Central memory CD8-positive, alpha-beta T cell (primary cell): ENCODE measurements at regions not wholly inside any gene's neighbourhood (a gene's known extent, or its start where the extent isn't known, plus 50 kb on each side); places are given as distances from the start of the nearest gene placed in this dataset.

Experiments used
- ATAC-seq: fragments of 150-1000 bp; cut with Tn5 transposase; replicated peaks from 2 replicates; pipeline ENCODE4 v1.10.0; 2022; ENCODE audit warnings: mild to moderate bottlenecking, moderate FRiP score, moderate number of reproducible peaks; ENCODE audit not compliant: poor library complexity, severe bottlenecking; ENCODE audit errors: extremely low read depth
- DNase-seq, 2 donors: peaks; one replicate each; pipeline ENCODE4 v3.0.0; 2021; ENCODE audit warnings: low spot score in 2 of 2
- H3K27ac Mint-ChIP-seq: one replicate; pipeline ENCODE4 v1.8.0; 2022; ENCODE audit warnings: low read depth, mild to moderate bottlenecking, moderate library complexity, mixed read lengths
- H3K27me3 Mint-ChIP-seq: one replicate; pipeline ENCODE4 v1.8.0; 2022; ENCODE audit warnings: mixed read lengths
- H3K36me3 Mint-ChIP-seq: one replicate; pipeline ENCODE4 v1.8.0; 2022; ENCODE audit warnings: mild to moderate bottlenecking, moderate library complexity, mixed read lengths; ENCODE audit not compliant: insufficient read depth
- H3K4me1 Mint-ChIP-seq: one replicate; pipeline ENCODE4 v1.8.0; 2022; ENCODE audit warnings: mixed read lengths
- H3K4me3 Mint-ChIP-seq: one replicate; pipeline ENCODE4 v1.8.0; 2022; ENCODE audit warnings: mild to moderate bottlenecking, moderate library complexity, mixed read lengths
- H3K9me3 Mint-ChIP-seq: one replicate; pipeline ENCODE4 v1.8.0; 2022; ENCODE audit warnings: mixed read lengths

DNA sequence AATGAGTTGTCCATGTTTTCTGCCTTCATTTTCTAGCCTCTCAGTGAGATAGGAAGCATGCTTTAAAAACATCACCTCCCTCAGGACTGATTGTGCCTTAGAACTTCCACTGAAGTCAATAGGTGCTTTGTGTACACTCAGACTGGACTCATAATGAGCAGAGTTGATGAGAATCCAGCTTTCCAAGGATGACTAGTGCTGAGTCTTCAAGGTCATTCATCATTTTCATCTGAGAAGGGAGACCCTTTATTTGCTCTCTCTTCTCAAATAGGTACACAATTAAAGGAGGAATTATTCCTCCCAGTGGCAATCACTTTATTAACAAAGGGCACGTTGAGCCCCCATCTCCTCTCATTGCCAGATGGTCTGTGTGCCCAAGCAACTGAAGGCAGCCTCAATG is 210.9 kb upstream of the PRKD1 start:
- DNase-seq (no peak), ATAC-seq (no peak)
- Mint-ChIP-seq H3K27me3 (no peaks in the 10 kb centered on the region), H3K36me3 (no peaks in the 10 kb centered on the region), H3K4me3 (no peak overlapping the region), H3K9me3 (no peaks in the 10 kb centered on the region), H3K27ac (no peak overlapping the region), H3K4me1 (no peaks in the 10 kb centered on the region)

DNA sequence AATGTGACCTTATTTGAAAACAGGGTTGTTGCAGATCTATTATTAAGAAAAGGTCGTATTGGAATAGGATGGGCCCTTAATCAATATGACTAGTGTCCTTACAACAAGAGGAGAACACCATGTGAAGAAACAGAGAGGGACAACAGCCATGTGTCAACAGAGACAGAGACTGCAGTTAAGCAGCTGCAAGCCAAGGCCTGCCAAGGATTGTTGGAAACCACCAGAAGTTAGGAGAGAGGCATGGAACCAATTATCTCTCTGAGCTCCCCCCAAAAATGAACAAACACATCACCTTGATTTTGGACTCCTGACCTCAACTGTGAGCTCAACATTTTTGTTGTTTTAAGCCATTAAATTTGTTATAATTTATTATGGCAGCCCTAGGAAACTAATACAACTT is 214.6 kb upstream of the PRKD1 start:
- H3K27ac Mint-ChIP-seq: no peak overlapping the region
- H3K36me3 Mint-ChIP-seq: no peaks in the 10 kb centered on the region
- no peak for DNase-seq
- H3K4me1 Mint-ChIP-seq: no peaks in the 10 kb centered on the region
- ATAC-seq: no peak
- H3K27me3 Mint-ChIP-seq: no peaks in the 10 kb centered on the region
- peaks cover 22% of the 10 kb centered on the region for H3K9me3 Mint-ChIP-seq
- no peak overlapping the region for H3K4me3 Mint-ChIP-seq

DNA sequence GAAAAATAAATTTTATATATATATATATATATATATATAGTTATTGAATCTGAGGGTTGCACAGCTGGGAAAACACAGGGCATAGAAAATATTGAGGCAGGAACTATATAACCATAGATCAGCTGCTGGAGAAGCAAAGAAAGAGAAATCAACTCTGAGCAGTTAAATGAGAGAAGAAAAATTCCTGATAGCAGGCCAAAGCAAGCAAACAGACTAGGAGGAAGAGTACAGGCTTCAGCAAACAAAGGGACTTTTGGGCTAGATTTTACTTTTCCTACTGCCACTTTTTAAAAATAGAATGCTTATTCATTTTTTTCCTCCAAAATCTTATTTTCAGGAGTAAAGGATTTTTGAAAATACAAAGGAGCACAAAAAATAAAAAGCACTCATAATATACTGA is 216.0 kb upstream of the PRKD1 start:
- no peaks in the 10 kb centered on the region for H3K4me1 Mint-ChIP-seq
- H3K27ac Mint-ChIP-seq: no peak overlapping the region
- no peaks in the 10 kb centered on the region for H3K27me3 Mint-ChIP-seq
- ATAC-seq (no peak), DNase-seq (no peak)
- H3K9me3 Mint-ChIP-seq: peaks cover 30% of the 10 kb centered on the region
- no peaks in the 10 kb centered on the region for H3K36me3 Mint-ChIP-seq
- H3K4me3 Mint-ChIP-seq: no peak overlapping the region

DNA sequence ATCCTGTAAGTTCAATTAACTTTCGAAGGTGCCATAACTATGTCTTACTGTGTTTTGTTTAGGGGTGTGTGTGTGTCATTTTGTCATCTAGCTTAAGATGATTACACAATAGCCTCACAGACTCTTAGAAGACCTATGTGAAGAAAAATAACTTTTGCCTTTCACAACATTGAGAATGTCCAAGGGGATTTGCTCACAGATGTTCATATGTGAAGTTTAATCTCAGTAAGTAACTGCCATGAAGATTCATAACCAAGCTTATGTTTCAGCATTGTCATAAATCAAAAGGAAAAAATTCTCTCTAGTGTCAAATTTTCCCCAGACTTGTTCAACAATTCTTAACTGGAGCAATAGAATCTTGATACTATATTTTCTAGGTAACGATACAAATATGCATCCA is 226.1 kb upstream of the PRKD1 start:
- Mint-ChIP-seq H3K27ac (no peak overlapping the region), H3K9me3 (peaks cover 16% of the 10 kb centered on the region), H3K4me1 (no peaks in the 10 kb centered on the region), H3K27me3 (no peaks in the 10 kb centered on the region), H3K4me3 (no peak overlapping the region), H3K36me3 (peaks cover 1% of the 10 kb centered on the region)
- ATAC-seq: no peak
- no peak for DNase-seq

DNA sequence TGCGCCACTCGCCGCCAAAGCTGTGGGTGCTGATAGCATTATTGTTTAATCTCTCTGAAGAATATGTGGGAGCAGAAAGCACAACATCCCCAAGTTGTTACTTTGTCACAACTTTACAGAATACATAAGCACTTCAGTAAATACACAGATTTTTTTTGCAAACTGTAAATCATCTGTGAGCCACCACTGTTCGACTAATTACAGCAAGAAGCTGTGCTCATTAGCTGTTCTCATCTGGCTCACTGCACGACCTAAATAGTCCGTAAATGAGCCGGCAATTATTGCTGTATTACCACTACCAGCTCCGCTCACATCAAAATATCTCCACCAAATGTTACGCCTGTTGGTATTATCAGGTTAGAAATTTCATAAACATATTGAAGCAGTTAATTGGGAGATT is 228.9 kb upstream of the PRKD1 start:
- Mint-ChIP-seq H3K4me3 (no peak overlapping the region), H3K4me1 (no peaks in the 10 kb centered on the region), H3K9me3 (peaks cover 5% of the 10 kb centered on the region), H3K27me3 (no peaks in the 10 kb centered on the region), H3K36me3 (peaks cover 1% of the 10 kb centered on the region), H3K27ac (no peak overlapping the region)
- ATAC-seq: no peak
- DNase-seq: no peak

DNA sequence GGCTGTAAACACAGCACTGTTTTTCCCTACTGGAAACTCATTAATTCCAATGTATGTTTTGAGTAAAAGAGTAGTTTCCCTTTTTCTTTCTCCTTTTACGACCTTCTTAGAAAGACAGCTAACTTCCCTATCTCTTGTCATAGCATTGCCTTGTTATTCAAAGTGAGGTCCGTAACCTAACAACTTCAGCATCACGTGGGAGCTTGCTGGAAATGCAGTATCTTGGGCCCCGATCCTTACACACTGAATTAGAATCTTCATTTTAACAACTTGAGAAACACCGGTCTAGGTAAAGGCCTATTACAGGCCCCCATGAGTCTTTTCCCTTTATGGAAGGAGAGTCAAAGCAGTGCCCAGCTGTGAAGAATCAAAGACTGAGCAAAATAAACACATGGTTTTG is 230.7 kb upstream of the PRKD1 start:
- Mint-ChIP-seq H3K9me3 (peaks cover 5% of the 10 kb centered on the region), H3K4me1 (no peaks in the 10 kb centered on the region), H3K27me3 (no peaks in the 10 kb centered on the region), H3K4me3 (no peak overlapping the region), H3K36me3 (peaks cover 1% of the 10 kb centered on the region), H3K27ac (no peak overlapping the region)
- ATAC-seq (no peak), DNase-seq (no peak)

DNA sequence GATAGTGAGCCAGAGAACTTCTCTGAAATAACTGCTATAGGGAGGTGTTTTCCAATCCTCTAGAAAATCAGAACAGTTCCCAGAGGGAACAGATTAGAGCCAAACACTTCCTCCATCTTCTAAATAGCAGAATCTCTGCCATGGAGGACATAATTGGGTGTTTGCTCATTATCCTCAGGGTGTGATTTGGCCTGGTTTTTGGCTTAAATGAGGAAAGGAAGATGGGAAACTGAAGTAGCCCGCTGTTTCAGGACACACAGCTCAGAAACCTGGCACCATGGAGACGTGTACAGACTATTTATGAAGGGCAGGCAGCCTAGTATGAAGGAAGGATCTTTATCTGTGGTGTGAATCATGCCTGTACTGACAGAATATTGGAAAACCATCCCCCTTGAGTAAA is 231.7 kb upstream of the PRKD1 start:
- ATAC-seq: no peak
- no peaks in the 10 kb centered on the region for H3K4me1 Mint-ChIP-seq
- peaks cover 1% of the 10 kb centered on the region for H3K36me3 Mint-ChIP-seq

DNA sequence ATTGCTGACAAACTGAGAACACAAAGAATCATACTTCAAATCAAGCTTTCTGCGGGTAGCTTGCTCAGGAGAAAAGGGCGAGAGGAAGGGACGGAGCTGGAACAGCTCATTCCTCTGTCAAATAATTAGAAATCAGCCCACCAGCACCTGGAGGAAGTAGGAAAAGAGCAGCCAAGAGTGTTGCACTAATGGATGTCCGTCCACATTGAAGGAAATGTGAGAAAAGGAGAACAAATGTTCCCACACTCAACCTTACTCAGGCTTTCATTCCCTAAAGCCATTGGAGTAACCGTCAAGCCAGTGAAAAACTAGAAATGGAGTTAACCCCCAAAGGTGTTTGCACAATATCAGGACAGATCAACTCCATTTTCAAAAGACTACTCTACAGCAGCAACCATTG is 233.0 kb upstream of the PRKD1 start:
- DNase-seq (no peak), ATAC-seq (no peak)
- H3K9me3 Mint-ChIP-seq: peaks cover 14% of the 10 kb centered on the region
- no peaks in the 10 kb centered on the region for H3K4me1 Mint-ChIP-seq
- H3K27me3 Mint-ChIP-seq: no peaks in the 10 kb centered on the region
- no peak overlapping the region for H3K4me3 Mint-ChIP-seq
- no peak overlapping the region for H3K27ac Mint-ChIP-seq
- peaks cover 1% of the 10 kb centered on the region for H3K36me3 Mint-ChIP-seq

More for the DNA sequence above, 231.7 kb upstream of the PRKD1 start:
- Mint-ChIP-seq H3K4me3 (no peak overlapping the region), H3K9me3 (peaks cover 7% of the 10 kb centered on the region), H3K27me3 (no peaks in the 10 kb centered on the region), H3K27ac (no peak overlapping the region)
- DNase-seq: no peak

DNA sequence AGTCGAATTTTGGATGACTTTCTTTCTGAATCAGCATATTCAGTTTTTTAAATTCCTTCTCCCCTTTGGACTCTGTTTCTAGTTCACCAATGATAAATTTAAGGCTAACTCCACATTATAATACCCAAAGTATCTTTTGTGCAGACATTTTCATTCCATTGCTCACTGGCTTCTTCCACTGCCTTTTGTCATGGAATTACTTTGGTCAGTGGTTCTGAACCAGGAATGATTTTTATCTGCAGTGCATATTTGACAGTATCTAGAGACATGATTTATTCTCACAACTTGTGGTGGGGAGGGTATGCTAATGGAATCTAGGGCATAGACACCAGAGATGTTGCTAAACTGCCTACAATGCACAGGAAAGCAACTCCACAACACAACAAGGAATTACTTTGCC is 234.4 kb upstream of the PRKD1 start:
- Mint-ChIP-seq H3K4me3 (no peak overlapping the region), H3K9me3 (peaks cover 11% of the 10 kb centered on the region), H3K4me1 (no peaks in the 10 kb centered on the region), H3K27ac (no peak overlapping the region), H3K27me3 (no peaks in the 10 kb centered on the region), H3K36me3 (no peaks in the 10 kb centered on the region)
- ATAC-seq (no peak), DNase-seq (no peak)

DNA sequence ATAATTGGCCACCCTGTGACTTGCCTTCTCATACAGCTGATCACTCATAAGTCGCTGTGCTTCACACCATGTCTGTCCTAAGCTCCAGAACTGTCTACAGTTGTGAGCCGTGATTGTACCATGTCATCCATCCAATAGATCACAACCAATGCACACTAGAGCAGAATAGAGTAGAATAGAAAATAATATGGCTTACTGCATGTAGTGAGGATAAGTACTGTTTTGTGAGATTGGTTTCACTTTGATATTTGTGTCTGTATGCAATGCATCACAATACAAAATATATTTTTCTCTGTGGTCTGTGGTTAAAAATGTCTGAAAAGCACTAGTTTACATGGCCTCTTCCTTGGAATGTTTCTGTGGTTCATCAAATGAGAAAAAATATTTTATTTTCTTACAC is 237.6 kb upstream of the PRKD1 start:
- no peaks in the 10 kb centered on the region for H3K4me1 Mint-ChIP-seq
- no peak overlapping the region for H3K4me3 Mint-ChIP-seq
- H3K36me3 Mint-ChIP-seq: no peaks in the 10 kb centered on the region
- no peak for DNase-seq
- no peak for ATAC-seq
- H3K27ac Mint-ChIP-seq: no peak overlapping the region
- H3K9me3 Mint-ChIP-seq: peaks cover 27% of the 10 kb centered on the region
- H3K27me3 Mint-ChIP-seq: no peaks in the 10 kb centered on the region

DNA sequence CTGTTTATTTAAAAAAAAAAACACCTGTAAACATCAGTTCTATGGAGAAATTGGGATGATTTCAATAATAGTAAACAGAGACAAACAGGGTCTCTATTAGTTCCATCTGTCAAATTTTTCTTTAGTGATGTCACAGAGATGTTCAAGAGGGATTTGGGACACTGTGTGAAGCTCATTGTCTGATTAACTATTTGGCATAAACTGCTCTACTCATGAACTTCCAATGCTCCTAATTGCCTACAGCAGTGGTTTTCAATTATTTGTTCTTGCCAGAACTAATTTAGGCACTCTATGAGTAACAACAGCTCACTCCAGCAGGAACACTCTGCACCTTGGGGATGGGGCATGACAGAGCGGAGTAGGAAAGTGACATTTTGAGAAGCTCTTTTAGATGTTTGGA is 250.1 kb upstream of the PRKD1 start:
- no peak overlapping the region for H3K27ac Mint-ChIP-seq
- peaks cover 6% of the 10 kb centered on the region for H3K9me3 Mint-ChIP-seq
- H3K4me3 Mint-ChIP-seq: no peak overlapping the region
- H3K4me1 Mint-ChIP-seq: no peaks in the 10 kb centered on the region
- DNase-seq (no peak), ATAC-seq (no peak)
- H3K27me3 Mint-ChIP-seq: no peaks in the 10 kb centered on the region
- no peaks in the 10 kb centered on the region for H3K36me3 Mint-ChIP-seq

DNA sequence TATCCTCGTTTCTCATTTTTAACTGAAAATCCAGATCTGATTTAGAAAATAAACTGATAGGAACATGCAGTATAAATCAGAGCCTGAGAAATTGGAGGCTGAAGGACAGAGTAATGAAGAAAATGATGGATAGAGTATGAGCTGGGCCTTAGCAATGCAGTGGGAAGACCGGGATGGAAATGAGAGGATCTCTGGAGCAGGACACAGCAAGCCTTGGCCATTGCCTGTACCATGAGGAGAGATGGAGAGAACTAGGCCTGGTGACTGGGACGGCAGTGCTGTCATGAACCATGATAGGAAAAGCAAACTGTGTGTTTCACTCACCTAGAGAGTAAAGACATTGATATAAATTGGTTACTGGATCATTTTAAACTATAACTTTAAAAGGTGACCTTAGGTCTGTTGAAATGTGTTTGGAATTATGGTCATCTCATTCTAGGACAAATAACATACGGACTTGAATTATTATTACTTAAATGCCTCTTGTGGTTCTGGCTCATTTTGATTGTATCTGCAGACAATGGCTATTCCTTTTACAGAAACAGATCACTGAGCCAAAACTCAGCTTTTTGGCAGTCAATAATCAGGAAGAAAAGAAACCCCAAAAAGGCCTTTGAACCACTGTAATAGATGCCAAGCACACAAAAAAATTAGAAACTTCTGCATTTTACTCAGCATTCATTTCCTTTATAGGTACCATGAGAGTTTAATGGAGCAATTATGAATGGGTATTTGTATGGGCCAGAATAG is 251.9 kb upstream of the PRKD1 start:
- Mint-ChIP-seq H3K27ac (no peak overlapping the region), H3K4me1 (no peaks in the 10 kb centered on the region), H3K9me3 (peaks cover 6% of the 10 kb centered on the region), H3K4me3 (no peak overlapping the region), H3K36me3 (no peaks in the 10 kb centered on the region), H3K27me3 (no peaks in the 10 kb centered on the region)
- no peak for DNase-seq
- no peak for ATAC-seq

DNA sequence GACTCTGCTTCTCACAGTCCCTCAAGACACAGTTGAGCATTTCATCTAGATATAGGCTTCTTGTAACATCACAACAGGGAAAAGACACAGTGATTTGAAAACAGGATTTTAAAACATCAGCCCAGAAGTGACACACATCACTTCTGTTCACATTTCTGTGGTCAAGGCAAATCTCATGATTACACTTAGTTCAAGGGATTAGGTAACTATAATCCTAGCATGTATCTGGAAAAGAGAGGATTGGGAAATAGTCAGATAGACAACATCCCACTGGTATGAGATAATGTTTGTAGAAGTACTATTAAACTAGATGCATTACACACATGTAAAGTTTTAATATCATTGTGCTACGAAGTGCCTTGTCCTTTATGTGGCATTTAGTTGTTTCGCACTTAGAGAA is 252.6 kb upstream of the PRKD1 start:
- no peak for ATAC-seq
- Mint-ChIP-seq H3K9me3 (peaks cover 6% of the 10 kb centered on the region), H3K27me3 (no peaks in the 10 kb centered on the region), H3K36me3 (no peaks in the 10 kb centered on the region), H3K27ac (no peak overlapping the region), H3K4me3 (no peak overlapping the region), H3K4me1 (no peaks in the 10 kb centered on the region)
- DNase-seq: no peak
